ENCODE measurements at regions not wholly inside any gene's neighbourhood (a gene's known extent, or its start where the extent isn't known, plus 50 kb on each side); places are given as distances from the start of the nearest gene placed in this dataset.

DNA sequence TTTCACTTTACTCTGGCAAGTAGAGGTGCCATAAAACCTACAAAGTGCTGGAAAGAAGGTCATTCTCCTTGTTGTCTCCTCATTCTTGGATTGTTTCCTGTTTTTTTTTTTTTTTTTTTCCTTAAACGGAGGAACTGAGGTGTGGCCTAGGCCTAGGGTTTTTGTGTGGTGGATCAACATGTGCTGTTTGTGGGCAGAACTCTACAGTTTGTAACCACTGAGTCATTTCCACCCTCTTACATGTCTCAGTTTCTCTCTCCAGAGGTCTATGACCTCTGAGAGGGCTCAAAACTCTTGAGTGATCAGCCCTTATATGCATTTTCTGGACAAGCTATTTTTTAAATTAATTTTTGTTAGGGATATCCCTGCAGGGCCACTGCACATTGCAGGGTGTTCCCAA is 296.0 kb downstream of the PPP1R3A start:
- Histone ChIP-seq H4K91ac (ENCODE audit: insufficient read depth, low read depth, low read length) (no peak overlapping the region), H3K36me3 (ENCODE audit: control insufficient read depth, insufficient read depth, low read length) (no peaks in the 10 kb centered on the region), H2AK5ac (ENCODE audit: low read depth, low read length) (no peak overlapping the region), H3K27me3 (ENCODE audit: control insufficient read depth, insufficient read depth, low read length) (no peaks in the 10 kb centered on the region), H2BK120ac (ENCODE audit: low read depth, low read length) (no peak overlapping the region), H3K9me3 (ENCODE audit: control insufficient read depth, insufficient read depth, low read length) (peaks cover 1% of the 10 kb centered on the region; the same call in 1 of the 2 replicates), H3K4me3 (ENCODE audit: insufficient read depth, low read depth, low read length) (no peak overlapping the region), H3K9me1 (ENCODE audit: insufficient read depth, low read length) (no peaks in the 10 kb centered on the region), H4K5ac (ENCODE audit: low read depth, low read length) (no peak overlapping the region), H3K27ac (ENCODE audit: insufficient read depth, low read length) (no peak overlapping the region), H3K18ac (ENCODE audit: low read depth, low read length) (no peak overlapping the region), H4K8ac (ENCODE audit: low read depth in 2 of 2, low read length in 2 of 2) (no peak overlapping the region), H4K20me1 (ENCODE audit: insufficient read depth, low read length) (no peaks in the 10 kb centered on the region), H2AFZ (replicated peaks; ENCODE audit: low read length, poor library complexity) (no peak overlapping the region), H3K4me1 (ENCODE audit: control insufficient read depth, insufficient read depth, low read length) (no peaks in the 10 kb centered on the region), H3K79me1 (ENCODE audit: low read depth in 1 of 2, low read length in 2 of 2) (no peaks in the 10 kb centered on the region), H2BK5ac (ENCODE audit: low read depth, low read length, poor library complexity, severe bottlenecking) (no peak overlapping the region), H3K56ac (ENCODE audit: extremely low read depth, insufficient read depth, low read length) (no peak overlapping the region), H2AK9ac (replicated peaks; ENCODE audit: low read depth, low read length, poor library complexity) (no peak overlapping the region), H3K9ac (ENCODE audit: low read depth, low read length) (no peak overlapping the region), H3K4me2 (ENCODE audit: low read depth, low read length) (no peak overlapping the region), H3K23ac (ENCODE audit: low read depth, low read length) (no peak overlapping the region), H3K4ac (ENCODE audit: low read depth, low read length) (no peak overlapping the region), H3K14ac (replicated peaks; ENCODE audit: low read depth, low read length) (no peak overlapping the region), H2BK15ac (ENCODE audit: low read depth, low read length) (no peak overlapping the region), H2BK20ac (ENCODE audit: low read depth, low read length) (no peak overlapping the region)
- ATAC-seq (ENCODE audit: low read depth) (no peak), DNase-seq (no peak)
- in situ Hi-C loops (cut with MboI; ENCODE audit: low sequenced_read_pairs), result no loop called here
- ChIA-PET CTCF (no interaction called here), POLR2A (ENCODE audit: unreplicated experiment) (no interaction called here)
- BruUV-seq (replicated peaks), result no TSS peak
- intact Hi-C loops (cut with micrococcal nuclease), result no loop called here
- dilution Hi-C loops (cut with HindIII; ENCODE audit: low sequenced_read_pairs, unreplicated experiment), result no loop called here
- no peak for TF ChIP-seq MAZ (IDR thresholded peaks at IDR 0.05; ENCODE audit: borderline replicate concordance, low read depth, low read length)
- TF ChIP-seq CHD1 (IDR thresholded peaks at IDR 0.05; ENCODE audit: low read depth, low read length), result no peak
- no peak for TF ChIP-seq RCOR1 (IDR thresholded peaks at IDR 0.05; ENCODE audit: insufficient replicate concordance, low read length)
- TF ChIP-seq SMC3 (IDR thresholded peaks at IDR 0.05; ENCODE audit: low read depth, low read length), result no peak
- no peak for TF ChIP-seq NFE2L2 (IDR thresholded peaks at IDR 0.05; ENCODE audit: low read depth, low read length)
- TF ChIP-seq, protein P1, sequence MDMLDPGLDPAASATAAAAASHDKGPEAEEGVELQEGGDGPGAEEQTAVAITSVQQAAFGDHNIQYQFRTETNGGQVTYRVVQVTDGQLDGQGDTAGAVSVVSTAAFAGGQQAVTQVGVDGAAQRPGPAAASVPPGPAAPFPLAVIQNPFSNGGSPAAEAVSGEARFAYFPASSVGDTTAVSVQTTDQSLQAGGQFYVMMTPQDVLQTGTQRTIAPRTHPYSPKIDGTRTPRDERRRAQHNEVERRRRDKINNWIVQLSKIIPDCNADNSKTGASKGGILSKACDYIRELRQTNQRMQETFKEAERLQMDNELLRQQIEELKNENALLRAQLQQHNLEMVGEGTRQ (IDR thresholded peaks at IDR 0.05; ENCODE audit: low read depth, low read length), result no peak
- TF ChIP-seq FOS (IDR thresholded peaks at IDR 0.05; ENCODE audit: low read depth, low read length), result no peak
- TF ChIP-seq RAD21 (IDR thresholded peaks at IDR 0.05; ENCODE audit: low read length), result no peak
- no CpG with 5 or more reads among the region's 1 CpG for WGBS, 2 experiments (ENCODE audit: extremely low coverage in 2 of 2, insufficient read length in 1 of 2)

Measured in IMR-90 (cell line).